ENCODE measurements at regions not wholly inside any gene's neighbourhood (a gene's known extent, or its start where the extent isn't known, plus 50 kb on each side); places are given as distances from the start of the nearest gene placed in this dataset.

GRCh38 chr2:234275515-234275914 is 221.4 kb downstream of the ARL4C start:
- TF ChIP-seq, protein P1, sequence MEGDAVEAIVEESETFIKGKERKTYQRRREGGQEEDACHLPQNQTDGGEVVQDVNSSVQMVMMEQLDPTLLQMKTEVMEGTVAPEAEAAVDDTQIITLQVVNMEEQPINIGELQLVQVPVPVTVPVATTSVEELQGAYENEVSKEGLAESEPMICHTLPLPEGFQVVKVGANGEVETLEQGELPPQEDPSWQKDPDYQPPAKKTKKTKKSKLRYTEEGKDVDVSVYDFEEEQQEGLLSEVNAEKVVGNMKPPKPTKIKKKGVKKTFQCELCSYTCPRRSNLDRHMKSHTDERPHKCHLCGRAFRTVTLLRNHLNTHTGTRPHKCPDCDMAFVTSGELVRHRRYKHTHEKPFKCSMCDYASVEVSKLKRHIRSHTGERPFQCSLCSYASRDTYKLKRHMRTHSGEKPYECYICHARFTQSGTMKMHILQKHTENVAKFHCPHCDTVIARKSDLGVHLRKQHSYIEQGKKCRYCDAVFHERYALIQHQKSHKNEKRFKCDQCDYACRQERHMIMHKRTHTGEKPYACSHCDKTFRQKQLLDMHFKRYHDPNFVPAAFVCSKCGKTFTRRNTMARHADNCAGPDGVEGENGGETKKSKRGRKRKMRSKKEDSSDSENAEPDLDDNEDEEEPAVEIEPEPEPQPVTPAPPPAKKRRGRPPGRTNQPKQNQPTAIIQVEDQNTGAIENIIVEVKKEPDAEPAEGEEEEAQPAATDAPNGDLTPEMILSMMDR (IDR thresholded peaks at IDR 0.05): no peak
- TF ChIP-seq POLR2A (IDR thresholded peaks at IDR 0.05; ENCODE audit: low read depth) (no peak), EP300 (IDR thresholded peaks at IDR 0.05) (no peak), POLR2AphosphoS5 (IDR thresholded peaks at IDR 0.05) (no peak)

All from esophagus muscularis mucosa (tissue), 4 donors.